Spleen (tissue), 7 donors: ENCODE measurements at regions not wholly inside any gene's neighbourhood (a gene's known extent, or its start where the extent isn't known, plus 50 kb on each side); places are given as distances from the start of the nearest gene placed in this dataset.

Experiments
- POLR2A ChIP-seq, 3 donors: fragments of 450-650 bp; IDR thresholded peaks; one replicate each; pipeline ENCODE4 v1.5.1; 2017; ENCODE audit warnings: antibody characterized with exemption in 3 of 3, mild to moderate bottlenecking in 1 of 3
- TF ChIP-seq, protein P1 (sequence below), 11 experiments: fragments of 200-600 bp in 7 of 11; fragments of 450-650 bp in 4 of 11; sonication (generic) in 4 of 11; IDR thresholded peaks in 8 of 11; conservative IDR thresholded peaks in 3 of 11; 1 replicate in 7 of 11; 2 replicates in 4 of 11; pipeline versions ENCODE4 v1.4.0 to v1.8.0; 2016 to 2021; ENCODE audit warnings: antibody characterized with exemption in 11 of 11, inconsistent platforms in 4 of 11, mild to moderate bottlenecking in 1 of 11
- donor health status: DM: no; HTN: no; CAD: no; lungs with moderate emphysema.
- donor health status: DM: no; HTN: no; CAD: no.
- donor health status: DM: no; HTN: no; CAD: no.

DNA sequence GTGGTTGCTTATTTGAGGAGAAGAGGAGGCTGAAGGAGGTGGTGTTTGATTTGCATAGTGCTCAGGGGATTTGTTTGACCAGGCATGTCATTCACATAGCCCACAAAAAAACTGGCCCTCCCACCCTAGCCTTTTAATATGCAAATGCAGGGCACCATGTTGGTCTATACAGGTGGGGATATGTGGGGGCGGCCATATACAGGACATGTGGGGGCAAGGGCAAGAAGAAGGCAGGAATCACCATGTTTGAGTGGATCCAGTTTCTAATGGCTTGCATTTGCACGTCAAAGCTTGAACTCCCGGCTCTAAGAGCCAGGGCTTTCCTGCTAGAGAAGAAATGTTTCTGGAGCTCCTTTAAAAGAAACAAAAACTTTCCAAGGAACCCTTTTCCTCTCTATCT lies 541.0 kb downstream of the ZWINT start:
- TF ChIP-seq, protein P1, sequence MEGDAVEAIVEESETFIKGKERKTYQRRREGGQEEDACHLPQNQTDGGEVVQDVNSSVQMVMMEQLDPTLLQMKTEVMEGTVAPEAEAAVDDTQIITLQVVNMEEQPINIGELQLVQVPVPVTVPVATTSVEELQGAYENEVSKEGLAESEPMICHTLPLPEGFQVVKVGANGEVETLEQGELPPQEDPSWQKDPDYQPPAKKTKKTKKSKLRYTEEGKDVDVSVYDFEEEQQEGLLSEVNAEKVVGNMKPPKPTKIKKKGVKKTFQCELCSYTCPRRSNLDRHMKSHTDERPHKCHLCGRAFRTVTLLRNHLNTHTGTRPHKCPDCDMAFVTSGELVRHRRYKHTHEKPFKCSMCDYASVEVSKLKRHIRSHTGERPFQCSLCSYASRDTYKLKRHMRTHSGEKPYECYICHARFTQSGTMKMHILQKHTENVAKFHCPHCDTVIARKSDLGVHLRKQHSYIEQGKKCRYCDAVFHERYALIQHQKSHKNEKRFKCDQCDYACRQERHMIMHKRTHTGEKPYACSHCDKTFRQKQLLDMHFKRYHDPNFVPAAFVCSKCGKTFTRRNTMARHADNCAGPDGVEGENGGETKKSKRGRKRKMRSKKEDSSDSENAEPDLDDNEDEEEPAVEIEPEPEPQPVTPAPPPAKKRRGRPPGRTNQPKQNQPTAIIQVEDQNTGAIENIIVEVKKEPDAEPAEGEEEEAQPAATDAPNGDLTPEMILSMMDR (IDR thresholded peaks at IDR 0.05 in 8 of 11, conservative IDR thresholded peaks at IDR 0.05 in 3 of 11), result no peak
- no peak for TF ChIP-seq POLR2A (IDR thresholded peaks at IDR 0.05)
